Hematopoietic multipotent progenitor cell treated with erythropoietin and hydrocortisone succinate and interleukin-3 and kit ligand, for 4 days (in vitro differentiated cells): ENCODE measurements at regions not wholly inside any gene's neighbourhood (a gene's known extent, or its start where the extent isn't known, plus 50 kb on each side); places are given as distances from the start of the nearest gene placed in this dataset.

Experiments
- DNase-seq: peaks from one replicate; pipeline ENCODE4 v3.0.0-alpha.2; 2015

DNA sequence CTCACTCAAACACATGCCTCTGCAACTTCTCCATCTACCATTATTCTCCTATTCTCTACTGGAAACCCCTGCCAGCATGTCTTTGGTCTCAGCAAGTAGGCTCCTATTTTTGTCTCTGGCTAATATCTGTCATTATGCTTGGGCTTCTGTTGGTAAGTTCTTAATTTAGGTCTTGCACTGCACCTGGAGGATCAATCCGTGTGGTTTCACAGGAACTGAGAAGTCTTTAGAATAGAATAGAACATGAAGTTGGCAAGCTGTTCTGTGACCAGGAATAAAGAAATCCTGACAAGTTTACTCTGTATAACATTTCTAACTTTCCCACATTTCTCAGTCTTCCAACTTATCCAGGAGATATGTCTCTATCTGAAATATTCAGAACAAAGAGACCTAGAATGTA is 219.5 kb upstream of the GYPC start:
- no peak for DNase-seq

DNA sequence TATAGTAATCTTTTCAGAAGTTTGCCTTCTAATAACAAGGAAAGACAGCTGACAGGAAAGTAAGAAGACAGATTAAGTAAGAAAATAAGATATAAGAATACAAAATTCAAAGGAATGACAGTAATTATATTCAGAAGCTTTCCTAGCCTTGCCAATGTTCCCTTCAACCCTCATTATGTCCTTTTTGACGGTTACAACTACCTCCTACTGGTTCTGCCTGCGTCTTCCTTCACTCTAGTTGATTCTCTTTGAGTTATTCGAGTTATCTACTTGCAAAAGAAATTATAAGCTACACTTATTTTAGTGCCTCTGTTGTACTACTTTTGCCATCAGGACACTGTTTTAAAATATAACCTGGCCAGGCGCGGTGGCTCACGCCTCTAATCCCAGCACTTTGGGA is 218.9 kb upstream of the GYPC start:
- no peak for DNase-seq

DNA sequence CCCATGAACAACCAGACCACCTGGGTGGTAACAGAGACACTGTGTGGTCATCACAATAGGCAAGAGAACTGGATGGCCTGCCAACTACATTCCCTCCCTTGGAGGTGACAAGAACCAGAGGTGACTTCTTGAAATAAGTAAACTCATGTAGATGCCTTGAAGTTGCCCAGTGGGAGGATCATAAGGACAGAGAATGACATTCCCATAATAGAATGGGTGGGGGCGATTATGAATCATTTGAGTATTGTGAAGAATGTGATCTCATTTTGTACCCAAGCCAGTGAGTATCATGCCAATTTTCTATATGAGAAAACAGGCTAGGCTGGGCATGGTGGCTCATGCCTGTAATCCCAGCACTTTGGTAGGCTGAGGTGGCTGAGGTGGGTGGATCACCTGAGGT is 211.4 kb upstream of the GYPC start:
- DNase-seq: no peak

DNA sequence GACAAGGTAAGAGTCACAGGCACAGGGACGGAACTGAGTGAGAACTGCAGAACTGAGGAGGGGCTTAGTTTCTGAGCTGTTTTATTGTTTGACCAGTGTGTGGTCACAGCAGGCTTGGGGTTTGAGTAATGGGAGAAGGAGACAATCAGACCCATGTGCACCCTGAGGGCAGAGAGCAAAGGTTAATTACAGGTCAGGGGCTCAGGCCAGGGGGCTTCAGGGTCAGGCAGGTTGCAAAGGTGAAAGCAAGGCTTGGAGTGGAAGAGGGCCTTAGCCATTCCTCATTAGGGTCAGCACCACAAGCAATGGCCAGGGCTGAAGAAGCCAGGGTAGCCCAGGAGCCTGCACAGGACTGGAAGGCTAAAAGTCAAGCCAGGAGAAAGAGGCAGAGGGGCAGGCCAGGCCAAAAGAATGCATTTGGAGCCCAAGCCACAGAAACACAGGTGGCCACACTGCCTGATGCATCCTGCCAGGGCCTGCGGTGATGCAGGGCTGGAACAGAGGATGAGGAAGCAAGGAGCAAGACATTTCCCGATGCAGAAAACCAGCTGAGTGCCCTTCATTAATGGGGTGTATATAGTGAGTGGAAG is 209.8 kb upstream of the GYPC start:
- no peak for DNase-seq

DNA sequence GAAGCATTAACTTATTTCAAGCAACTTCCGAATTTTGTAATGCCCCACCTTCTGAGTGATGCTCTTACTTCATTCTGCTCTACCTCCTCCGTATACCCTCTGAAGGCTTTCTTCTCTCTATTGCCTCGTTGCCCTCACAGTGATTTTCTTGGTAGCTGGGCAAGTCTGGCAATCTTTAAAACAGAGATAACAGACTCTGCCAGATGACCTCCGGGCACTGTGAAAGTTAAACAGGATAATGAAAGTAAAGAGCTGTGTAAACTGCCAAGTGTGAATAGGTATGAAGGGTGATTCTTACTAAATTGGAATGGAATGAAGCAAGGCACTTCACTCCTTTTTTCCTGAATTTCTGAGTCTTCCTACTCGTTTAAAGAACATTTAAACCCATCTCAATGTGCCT is 207.3 kb upstream of the GYPC start:
- no peak for DNase-seq

DNA sequence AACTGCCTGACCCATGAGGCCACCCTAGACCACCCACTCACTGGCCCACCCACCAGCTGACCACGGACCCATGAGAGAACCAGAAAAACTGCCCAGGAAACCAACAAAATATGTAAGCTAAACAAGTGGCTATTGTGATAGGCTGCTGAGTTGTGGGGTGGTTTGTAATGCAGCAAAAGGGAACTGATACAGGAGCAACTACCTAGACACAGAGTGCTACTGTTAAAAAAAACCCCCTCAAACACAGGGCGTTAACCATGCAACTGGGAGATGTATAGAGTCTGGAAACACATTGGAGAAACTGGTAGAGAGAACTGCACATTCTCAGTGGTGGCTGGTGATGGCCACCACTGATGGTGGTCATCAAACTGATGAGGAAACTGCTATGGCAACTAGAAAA is 206.3 kb upstream of the GYPC start:
- DNase-seq: no peak

DNA sequence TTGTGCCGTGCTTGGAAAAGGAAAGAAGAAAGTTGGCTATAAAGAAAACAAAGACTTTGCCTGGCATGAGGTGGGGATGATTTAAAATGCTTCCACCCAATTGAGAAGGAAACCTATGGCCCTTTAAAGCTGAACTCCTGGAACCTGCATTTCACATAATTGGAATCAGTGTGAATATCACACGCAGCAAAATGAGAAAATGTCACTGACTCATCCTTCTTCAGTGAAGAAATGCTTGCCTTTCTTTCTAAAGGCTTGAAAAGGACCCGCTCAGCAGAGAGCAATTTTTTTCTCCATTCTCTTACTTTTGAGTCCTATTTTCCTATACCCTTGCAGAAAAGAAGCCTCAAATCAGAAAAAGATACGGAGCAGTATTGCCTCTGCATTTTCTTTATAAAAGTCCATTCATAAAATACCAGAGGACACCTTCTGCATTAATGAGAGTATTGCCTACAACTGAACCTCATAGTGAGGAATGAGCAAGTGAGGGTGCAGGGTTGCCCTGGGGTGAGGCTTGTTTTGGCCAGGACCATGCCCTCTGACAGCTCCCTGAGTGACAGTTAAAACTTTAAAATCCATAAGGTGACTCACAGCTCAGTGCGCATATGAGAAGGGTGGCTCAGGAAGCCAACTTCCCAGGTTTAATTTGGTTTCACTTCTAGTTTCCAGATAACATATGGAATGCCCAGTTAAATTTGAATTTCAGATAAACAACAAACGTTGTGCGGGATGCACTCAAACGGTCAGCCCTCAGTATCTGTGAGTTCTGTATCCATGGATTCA is 191.9 kb upstream of the GYPC start:
- DNase-seq: no peak

DNA sequence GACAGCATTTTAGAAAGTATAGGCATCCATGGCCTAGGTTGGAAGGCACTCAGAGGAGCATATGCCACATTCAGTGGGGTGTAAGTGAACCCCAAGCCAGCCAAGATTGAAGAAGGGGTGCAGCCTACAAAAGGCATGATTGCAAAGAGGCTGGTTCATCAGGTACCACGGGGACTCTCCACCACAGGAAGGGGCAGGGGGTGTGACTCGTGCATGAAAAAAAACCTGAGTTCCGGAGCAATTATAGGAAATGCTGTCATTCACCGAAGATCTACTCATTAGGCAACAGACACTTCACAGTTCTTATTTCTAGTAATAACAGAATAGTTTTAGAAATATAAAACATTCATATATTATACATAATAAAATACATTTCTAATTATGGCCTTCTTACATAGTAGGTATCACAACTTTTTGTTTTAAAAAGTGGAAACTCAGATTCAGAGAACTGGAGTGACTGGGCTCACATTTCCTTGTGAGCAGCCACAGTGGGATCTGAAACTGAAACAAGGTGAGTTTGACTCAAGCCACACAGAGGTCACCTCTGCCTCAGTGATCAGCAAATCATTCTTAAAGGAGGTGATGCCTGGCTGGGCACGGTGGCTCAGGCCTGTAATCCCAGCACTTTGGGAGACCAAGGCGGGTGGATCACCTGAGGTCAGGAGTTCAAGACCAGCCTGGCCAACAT is 188.4 kb upstream of the GYPC start:
- no peak for DNase-seq

DNA sequence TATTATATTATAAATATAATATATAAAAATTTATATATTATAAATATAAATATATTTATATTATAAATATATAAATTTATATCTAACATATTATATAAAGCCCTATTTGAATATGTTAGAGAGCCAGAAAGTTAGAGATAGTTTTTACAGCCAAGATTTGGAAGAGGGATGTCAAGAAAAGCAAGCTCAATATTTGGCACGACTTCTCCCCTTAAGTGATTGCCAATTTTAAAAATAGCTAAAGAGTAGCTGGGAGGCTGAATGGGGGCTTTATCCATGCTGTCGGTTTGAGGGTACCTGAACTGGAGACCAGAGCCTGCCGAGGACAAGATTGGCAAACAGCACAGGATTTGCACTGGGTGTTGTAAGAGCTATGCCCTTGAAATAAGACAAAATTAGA is 180.9 kb upstream of the GYPC start:
- no peak for DNase-seq

DNA sequence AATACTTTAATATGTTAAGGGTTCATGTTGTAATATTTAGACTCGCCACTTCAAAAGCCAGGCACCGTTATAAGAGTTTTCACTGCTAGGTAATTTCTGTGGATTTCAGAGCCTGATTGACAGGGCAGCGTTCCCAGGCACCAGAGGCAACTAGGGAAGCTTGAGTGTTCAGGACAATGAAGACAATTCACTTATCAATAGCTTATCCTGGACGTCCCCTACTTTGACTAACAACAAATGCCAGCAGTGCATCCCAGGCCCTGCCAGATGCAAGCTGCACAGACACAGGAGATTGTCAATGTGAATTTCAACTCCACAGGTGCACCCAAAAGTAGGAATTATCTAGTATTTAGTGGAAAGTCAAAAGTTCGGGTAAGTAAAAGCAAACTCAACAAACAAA is 179.3 kb upstream of the GYPC start:
- no peak for DNase-seq

DNA sequence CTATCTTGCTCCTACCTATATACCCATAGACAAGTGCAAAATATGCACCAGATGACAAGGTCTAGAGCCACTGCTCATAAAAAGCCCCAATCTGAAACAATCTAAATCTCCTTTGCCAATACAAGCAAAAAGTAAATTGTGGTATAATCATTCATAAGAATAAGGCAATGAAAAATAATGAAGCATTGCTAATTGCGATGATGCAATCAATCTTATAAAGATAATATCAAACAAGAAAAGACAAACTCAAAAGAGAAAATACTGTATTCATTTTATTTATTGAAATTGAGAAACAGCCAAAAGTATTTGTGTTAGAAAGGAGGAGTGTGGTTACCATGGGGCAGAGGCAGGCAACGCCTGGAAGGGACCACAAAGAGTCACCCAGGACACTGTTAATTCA is 175.9 kb upstream of the GYPC start:
- DNase-seq: no peak

DNA sequence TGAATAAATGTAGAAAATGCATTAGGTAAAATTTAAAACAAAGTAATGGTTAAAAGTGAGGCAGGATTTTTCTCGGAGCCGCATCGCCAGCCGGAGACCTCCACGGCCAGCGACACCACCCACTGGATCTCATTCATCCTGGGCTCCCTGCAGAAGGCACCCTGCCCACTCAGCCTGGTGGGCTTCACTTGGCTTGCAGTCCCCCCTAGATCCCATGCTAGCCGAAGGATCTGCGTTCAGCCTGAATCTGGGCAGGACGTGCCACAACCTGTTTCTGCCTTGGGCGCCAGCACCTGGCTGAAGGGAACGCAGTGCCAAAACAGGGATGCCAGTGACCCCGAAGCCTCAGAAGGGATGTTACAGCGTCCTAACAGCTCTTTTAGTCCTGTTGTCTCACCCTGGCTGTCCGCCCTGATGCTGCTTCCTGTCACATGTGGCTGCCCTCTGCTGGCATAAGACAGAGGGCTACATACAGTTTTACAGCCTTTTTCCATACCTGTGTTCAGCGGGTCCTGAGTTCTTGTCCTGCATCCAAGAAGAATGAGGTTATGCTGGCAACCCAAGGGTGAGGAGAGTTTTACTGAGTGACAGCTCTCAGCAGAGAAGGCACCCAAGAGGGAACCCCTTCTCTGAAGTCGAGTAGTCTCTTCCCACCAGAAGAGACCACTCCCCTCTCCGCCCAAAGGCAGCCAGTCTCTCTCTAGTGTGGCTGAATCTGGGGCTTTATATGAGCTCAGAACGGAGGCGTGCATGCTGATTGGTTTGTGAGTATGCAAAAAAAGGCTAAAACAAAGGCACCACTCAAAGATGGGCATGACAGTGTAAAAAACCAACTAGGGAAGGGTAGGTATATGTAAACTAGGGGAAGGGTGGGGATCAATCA is 173.1 kb upstream of the GYPC start:
- DNase-seq: peak; percentile 41

DNA sequence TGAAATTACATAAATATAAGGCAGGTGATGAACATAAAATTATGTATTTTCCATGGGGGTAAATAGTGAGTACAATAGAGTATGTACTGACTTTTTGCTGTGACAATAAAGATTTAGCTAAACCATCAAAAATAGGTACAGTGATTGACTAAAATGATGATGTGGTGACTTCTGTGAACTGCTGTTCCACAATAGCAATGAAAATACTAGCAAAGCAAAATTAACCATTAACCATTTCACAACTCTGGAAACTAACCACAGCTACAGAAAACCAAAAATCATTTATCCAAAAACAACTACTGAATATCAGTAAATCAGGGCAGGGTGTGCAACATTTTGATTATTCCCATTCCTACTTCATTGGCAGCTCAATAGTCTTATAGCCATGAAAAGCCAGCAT is 161.4 kb upstream of the GYPC start:
- DNase-seq: no peak

DNA sequence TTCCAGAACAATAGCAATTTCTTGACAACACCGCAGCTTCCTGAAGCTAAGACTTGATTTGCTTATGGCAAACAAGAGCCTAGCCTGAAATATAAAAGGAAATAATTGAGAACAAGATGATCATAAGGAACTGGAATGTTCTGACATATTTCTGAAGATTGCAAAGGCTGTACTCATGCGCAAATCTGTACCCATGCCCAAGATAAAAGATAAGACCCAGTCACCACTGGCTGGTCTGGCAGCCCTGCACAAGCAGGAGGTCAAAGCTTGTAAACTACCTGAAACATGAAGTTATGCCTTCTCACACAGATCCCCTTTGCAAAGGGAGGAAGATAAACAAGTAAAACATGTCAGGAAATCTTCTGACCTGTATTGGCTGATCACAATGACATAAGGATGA is 160.8 kb upstream of the GYPC start:
- DNase-seq: no peak

DNA sequence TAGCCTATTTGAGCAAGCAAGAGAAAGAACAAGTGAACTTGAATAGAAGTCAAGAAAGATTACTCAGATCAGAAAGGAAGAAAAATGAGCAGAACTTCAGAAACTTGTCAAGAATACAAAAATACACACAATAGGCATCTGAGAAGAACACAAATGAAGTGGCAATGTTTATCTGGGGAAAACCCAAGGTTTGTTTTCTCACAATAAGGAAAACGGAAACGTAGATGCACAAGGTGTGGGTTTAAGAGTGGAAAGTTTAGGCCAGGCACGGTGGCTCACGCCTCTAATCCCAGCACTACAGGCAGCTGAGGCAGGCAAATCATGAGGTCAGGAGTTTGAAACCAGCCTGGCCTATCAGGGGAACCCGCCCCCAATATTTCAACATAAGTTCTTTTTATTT is 159.5 kb upstream of the GYPC start:
- no peak for DNase-seq

DNA sequence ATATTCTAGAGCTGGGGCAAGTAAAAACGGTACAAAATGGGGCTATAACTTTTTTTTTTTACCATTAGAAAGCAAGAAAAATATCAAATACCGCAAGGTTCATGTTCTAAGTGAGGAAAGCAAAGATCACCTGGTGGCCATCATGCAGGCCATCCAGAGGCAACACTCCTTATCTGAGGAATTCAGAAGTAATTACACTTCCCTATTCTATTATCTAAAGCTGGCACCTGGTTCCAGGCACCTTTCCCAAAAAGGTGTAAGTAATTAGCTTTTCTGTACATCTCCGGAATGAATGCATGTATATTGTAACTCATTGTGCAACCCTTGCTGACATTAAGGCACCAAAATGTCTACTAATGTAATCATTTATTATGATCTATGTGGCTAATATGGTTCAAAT is 152.5 kb upstream of the GYPC start:
- DNase-seq: no peak

DNA sequence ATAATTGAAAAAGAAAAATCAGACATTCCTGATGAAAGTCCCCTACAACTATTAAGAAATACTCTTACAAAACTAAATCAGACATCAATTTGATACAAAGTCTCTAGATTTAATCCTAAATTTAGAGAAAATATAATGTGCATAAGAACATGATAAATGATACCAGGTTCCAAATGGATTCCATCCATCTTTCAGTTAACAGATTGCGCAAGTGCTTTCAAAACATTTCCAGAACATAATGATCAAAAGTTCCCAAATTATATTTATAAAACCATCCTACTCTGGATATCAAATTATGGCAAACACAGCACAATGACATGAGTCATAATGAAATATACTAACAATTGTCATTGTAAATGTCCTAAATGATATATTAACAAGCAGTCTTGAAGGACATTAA is 151.0 kb upstream of the GYPC start:
- no peak for DNase-seq

DNA sequence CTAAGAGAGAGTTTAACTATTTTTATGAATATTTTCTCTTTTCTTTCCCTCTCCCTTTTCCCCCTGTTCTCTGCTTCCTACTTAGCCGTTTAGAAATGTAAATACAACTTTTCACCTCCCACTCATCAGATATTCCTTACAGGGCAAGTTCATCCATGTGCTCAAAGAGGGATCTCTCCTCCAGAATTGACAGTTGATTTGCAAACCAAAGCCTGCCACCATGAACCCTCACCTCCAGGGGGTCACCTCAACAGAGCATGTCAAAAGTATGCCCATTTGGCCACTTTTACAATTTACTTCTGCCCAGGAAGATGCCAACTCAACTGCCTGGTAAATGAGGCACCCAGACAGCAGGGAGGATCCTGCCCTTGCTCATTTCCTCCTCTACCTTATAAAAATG is 149.2 kb upstream of the GYPC start:
- no peak for DNase-seq

DNA sequence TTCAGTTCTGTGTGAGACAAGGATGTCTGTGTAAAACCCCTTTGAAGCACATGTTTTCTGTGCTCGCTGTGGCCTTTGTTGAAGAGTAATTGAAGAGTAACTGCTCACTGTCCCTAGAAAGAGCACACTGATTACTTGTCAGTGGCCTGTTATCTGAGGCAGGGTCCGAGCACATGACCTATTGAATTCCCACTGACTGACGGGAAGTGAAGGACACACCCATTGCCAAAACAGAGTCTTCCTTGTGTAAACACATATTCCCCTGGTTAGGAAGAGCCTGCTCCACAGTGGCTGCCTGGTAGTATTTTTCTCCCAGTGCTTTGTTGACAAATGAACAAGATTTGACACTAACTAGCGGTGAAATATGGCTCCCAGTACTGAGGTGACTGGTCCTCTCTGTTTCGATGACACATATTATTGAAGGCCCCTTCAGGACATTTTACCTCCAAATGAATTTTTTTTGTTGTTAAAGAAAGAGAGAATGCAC is 148.5 kb upstream of the GYPC start:
- DNase-seq: no peak

DNA sequence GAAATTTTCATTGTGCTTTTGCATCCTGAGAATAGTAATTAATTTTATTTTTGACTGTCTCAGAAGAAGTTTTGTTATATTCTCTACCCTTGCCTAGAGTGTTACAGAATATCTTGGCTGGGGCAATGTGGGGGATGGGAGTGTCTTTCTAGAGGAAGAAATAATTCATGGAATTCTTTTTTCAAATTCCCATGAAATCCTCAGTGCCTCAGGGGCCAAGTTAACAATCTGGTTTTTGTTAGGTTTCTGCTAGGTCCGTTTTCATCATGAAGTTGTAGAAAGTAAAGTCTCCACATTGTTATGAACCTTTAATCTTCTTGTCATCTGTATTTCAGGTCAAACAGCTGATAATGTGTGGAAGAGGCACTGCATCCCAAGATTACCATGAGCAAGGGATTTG is 145.6 kb upstream of the GYPC start:
- DNase-seq: no peak

DNA sequence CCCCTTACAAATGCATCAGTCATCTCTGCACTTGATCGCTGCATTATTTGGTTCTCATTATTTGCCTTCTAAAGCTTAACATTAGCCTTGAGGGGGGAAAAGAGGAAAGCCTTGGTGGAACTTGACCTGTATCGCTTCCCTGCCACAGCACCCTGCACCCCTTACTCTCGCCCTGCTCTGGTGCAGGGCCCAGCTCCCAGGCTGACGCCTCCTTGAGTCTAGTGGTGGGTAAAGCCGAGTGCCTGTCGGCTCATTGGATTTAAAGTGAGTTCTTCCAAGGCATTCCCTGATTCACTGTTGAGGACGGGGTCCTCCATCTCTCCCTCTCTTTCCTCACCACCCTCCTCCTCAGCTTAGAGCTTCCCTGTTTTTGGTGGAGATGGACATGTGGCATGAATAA is 145.0 kb upstream of the GYPC start:
- no peak for DNase-seq

DNA sequence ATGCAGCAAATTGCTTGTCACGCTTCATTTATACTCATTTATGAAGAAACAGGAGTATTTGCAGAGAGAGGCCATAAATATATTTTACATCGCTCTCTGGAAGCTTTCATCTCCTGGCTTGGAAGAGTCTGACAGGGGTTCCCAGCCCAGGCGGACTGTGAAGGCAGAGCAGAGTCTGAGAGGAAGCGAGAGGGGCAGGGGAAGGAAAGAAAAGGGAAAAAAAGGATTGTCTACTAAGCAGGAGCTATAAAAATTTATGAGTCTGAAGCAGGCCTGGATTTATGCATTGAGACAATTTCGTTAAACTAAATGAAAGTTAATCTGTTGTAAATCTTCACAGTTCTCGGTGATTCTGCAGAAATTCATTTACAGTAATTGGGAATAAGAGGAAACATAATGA is 143.9 kb upstream of the GYPC start:
- DNase-seq: no peak

DNA sequence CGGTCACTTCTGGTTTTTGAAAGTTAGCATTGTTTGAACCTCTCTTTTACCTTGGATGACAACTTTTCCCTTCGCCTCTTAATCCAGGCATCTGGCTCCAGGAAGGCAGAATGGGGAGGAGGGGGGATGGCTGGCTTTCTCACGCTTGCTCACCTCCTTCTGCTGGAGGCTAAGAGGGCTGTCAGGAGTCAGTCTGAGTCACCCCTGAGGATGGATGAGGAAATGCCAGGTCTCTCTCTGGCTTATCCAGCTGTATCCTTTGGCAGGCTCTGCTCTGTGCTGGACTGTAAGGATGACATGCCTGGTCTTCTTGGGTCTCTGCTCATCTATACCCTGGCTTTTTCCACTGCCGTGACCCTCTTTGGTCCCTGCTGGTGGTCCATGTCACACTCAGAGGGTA is 142.9 kb upstream of the GYPC start:
- no peak for DNase-seq
